ENCODE measurements at regions not wholly inside any gene's neighbourhood (a gene's known extent, or its start where the extent isn't known, plus 50 kb on each side); places are given as distances from the start of the nearest gene placed in this dataset.
A peak's percentile ranks its signal among the peaks of the same experiment; 100 is the strongest.

DNA sequence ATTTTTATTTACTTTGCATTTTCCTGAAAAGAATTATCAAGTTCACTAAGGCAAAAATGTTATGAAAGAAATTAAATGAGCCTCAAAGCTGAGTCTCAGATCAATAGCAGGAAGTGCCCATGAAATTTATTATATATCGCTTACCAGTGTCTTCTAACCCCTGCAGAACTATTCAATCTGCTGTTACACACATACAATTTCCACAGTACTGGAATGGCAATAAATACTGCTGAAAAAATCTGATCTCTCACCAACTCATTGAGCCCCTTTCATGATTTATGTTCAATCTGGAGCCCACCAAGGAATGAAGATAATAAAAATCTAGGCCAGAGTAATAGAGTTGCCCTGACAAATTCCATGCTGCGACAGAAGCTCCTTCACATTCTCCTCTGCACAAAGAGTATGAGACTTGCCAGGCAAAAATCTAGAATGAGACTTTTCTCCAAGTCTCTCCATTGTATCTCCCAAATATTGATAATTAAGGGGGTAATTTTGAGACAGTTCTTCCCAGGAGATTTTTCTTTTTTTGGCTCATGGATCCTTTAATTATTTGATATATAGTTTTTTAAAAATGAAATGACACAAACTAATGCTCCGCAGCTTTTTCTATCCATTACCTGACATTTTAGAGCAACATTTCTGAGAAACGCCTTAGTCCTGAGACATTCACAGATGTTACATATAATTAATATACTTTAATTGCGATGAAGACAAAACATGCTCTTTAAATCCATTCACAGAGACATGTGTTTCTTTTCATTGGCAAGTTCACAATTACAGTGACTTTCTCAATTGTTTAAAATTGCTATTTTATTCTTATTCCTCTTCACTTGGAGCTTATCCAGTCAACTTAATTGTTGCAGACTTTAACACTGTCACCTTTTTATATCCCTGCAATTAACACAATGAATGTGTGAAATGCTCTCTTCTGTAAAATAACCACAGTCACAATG lies 1020.4 kb downstream of the CBLN2 start:
- no peak for DNase-seq (ENCODE audit: low read depth)

DNA sequence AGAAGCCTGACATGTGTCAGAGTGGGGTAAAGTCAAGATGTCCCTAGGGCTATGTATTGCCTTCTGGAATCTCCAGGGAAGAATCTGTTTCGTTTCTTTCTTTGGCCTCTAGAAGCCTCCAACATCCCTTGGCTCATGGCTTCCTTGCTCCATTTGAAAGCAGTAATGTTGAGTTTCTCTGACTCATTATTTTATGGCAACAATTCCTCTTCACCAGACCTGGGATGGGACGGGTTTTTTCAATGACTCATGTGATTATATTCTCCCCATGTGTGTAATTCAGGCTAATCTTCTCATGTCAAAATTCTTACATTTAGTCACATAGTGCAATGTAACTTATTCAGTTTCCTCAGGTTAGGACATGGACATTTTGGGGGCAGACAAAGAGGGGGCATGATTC lies 1038.6 kb downstream of the CBLN2 start:
- DNase-seq (ENCODE audit: low read depth): no peak

DNA sequence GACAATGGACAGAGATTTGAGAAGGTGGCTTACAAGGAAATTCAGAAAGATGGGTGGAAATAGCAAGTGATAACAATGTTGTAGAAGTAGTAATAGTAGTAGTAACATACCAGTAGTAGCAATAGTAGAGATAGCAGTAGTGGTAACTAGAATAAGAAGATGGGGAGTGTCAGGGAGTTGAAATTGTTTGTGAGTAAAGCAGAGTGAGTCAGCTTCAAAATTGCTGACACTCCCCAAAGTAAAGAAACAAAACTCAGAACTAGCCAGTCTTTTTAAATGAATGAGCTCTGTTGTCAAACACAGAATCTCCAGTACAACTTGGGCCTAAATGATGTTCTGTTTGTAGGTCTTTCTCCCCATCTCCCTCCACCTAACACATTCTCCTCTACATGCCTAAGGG lies 1040.9 kb downstream of the CBLN2 start:
- DNase-seq (ENCODE audit: low read depth): no peak

DNA sequence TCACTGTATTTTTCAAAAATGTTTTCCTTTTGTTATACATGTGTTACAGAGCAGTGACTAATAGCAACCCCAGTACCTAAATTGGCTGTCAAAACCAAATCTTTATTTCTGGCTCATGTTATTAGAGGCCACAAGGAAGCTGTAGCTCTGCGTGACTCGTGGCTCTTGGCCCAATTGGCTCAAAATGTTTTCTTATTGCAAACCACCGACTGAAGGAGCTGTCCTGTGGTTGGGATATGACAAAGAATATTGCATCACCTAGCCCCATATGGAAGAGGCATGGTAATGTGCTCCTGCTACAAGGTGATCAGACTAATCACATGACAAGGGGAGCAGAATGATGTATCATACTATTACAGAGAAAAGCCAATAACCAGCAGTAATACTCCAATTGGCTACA lies 1058.5 kb downstream of the CBLN2 start:
- DNase-seq (ENCODE audit: low read depth): peak; percentile 58

DNA sequence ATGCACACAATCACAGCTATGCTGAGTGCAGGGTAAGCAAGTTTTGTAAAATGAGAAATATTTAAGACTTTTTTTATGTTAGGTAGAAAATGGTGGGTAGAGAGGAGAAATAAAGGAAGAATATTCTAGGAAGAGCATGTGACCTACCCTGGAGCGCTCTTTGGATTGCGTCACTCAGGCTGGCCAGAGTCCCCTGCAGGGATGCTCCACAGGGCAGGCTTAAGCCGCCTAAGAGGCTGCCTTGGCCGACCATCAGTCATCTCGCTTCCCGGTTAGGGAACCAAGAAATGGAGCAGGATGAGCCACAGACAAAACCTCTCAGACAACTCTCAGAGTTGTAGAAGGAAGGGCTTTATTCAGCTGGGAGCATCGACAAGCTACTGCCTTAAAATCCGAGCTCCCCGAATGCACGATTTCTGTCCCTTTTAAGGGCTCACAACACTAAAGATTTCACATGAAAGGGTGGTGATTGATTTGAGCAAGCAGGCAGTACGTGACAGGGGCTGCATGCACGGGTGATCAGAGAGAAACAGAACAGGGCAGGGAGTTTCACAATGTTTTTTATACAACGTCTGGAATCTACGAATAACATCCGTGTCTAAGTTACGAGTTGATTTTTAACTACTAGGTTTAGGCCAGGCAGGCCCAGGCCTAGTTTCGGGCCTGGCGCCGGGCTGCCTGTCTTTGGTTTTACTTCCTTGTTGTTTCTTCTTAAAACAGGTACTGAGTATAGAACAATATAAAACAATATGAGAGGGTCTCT lies 1072.0 kb downstream of the CBLN2 start:
- peak; percentile 87 for DNase-seq (ENCODE audit: low read depth)

DNA sequence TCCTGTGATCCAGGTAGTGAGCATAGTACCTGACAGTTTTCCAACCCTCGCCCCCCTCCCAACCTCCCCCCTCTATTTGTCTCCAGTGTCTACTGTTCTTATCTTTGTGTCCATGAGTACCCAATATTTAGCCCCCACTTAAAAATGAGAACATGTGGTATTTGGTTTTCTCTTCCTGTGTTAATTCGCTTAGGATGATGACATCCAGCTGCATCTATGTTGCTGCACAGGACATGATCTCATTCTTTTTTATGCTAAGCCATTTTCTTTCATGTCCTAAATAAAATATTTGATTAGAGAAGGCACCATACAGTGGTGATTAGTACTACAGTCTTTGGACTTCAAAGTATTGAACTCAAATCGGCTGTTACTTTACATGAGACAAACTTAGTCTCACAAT lies 1087.9 kb downstream of the CBLN2 start:
- DNase-seq (ENCODE audit: low read depth): no peak

DNA sequence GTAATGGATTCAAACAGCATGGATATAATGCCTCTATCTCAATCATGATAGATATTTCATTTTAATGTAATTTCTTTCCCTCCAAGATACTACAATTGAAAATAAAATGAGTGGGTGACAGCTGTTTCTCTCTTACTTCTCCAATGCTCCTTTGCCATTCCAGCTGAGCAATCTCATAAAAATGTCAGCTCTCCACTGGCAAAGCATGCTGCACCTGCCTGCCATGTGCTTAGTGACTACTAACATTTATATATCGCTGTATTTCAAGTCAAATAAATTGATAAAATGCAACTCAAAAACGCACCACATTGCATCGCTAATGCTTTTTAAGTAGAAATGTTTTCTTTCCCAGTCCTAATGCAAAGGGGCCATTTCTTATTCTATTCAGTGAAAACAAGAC lies 1093.9 kb downstream of the CBLN2 start:
- DNase-seq (ENCODE audit: low read depth): no peak

DNA sequence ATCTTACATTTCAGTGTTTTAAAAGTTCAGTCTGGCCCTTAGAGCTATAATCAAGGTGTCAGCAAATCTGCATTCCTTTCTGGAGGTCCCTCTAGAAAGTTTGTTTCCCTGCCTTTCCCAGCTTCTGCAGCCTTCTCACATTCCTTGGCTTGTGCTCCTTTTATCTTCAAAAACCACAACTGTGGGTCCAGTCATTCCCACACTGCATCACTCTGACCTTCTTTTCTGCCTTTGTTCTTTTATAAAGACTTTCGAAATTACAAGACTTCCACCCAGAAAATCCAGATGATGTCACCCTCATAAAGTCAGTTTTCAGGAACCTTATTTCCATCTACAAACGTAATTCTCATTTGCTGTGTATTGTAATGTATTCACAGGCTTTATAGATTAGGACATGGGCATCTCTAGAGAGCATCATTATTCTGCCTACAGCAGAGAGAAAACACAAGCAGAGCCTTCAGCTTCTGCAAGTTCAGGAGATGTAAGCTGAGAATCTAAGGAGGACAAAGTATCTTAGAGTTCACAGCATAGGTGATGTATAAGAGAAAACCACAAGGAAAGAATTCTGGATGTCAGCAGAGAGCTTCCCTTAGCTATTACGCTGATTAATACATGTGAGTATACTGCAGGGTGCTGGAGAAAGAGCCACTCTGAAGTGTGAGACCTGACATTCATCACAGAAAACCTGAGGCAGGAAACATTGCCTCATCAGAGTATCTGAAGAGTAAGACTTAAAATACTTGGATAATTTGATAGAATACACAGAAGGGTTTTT lies 1100.2 kb downstream of the CBLN2 start:
- peak; percentile 74 for DNase-seq (ENCODE audit: low read depth)

DNA sequence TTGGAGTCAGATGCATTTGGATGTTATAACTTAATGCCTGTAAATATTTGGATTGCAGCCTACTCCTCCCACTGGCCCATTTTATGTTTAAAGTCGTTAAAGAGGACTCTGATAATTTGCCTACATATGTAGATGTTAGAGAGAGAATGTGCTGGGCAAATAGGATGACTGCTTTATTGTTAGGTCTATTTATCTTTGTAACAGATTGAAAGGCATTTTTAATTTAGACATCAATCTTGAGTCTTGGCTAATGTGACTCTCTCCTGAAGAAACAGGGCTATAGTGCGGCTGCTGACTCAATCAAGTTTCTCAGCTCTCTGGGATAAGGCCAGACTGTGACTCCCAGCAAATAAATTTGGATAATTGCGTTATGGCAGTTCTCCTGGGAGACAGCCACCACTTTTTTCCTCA lies 1101.4 kb downstream of the CBLN2 start:
- DNase-seq (ENCODE audit: low read depth): peak; percentile 34

DNA sequence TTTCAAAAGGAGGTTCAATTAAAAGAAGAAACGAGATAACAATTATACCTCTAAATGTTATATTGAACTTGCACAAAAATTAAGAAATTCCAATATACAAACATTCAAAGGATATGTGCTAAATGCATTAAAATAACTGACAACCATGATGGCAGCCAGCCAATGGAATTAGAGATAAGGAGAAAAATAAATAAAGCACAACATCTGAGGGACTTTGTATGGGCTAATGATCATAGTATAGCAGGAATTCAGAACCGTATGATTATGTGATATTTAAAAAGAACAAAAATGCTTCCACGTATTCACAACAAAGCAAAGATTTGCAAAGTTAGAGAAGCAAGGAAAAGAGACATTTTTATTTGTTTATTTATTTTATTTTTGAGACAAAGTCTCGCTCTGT lies 1103.0 kb downstream of the CBLN2 start:
- DNase-seq (ENCODE audit: low read depth): no peak

DNA sequence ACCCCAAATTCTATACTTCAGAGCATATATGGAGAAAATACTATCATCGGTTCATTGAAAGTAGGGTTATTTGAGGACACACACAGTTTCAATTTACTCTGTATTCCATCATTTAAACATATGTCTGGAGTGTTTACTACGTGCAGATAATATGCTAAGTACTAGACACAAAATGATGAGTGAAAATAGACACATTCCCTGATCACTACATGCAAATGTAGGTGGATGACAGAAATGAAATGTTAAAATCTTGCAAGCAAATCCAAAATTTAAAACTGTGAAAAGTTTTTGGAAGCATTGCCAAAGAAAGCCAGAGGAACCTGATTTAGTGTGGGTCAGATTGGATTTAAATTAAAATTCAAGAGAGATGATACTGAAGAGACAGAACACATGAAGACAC lies 1106.6 kb downstream of the CBLN2 start:
- DNase-seq (ENCODE audit: low read depth): no peak

DNA sequence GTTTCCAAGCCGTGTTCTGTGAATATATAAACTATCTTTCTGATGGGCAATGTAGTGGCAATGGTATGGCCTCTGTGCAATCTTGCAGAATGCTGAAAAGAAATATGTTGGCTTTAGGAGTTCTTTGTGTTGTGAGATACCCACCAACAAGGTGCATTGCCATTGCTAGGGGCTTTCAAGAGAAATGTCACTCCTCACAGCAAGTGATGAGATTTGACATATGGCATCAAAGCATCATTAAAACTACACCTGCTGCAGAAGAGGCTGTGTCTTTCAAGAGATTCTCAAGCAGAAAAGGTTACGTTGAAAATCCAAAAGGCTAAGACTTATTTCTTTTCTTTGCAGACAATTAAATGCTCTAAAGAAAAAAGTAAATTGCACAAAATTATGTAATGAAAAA lies 1110.8 kb downstream of the CBLN2 start:
- no peak for DNase-seq (ENCODE audit: low read depth)

DNA sequence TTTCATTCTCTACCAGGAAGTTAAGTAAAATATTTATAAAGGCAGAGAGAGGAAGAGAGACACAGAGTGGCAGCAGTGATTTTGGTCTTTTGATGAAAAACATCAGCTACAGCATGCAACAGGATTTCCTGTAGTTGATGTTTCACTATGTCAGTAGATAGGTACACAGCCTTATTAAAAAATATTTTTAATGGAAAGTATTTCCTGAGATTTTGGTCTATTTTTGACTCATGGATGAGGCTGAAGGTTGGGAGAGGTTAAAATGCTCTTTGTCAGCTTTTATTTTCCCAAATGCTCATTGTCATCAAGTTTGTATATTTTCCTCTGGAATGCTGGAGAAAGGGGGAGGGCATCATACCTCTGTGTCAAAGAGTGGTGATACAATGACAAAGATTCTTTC lies 1112.5 kb downstream of the CBLN2 start:
- no peak for DNase-seq (ENCODE audit: low read depth)

DNA sequence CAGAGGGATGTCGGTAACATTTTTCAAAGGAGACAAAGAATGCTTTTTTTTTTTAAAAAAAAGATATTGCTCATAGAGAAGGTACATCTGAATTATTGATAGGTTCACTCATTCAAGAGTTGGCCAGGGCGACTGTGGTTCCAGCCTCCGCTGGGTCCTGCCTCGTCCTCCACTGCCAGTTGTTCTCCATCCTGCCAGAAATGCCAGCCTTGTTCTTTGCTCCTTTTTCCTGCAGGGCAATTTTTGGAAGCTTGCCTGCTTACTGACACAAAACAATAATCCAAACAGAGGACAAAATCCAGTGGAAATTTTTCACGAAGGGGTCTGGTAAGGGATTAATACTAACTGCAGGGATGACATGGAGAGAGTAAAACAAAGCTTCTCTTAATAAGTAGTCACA lies 1113.0 kb downstream of the CBLN2 start:
- no peak for DNase-seq (ENCODE audit: low read depth)

DNA sequence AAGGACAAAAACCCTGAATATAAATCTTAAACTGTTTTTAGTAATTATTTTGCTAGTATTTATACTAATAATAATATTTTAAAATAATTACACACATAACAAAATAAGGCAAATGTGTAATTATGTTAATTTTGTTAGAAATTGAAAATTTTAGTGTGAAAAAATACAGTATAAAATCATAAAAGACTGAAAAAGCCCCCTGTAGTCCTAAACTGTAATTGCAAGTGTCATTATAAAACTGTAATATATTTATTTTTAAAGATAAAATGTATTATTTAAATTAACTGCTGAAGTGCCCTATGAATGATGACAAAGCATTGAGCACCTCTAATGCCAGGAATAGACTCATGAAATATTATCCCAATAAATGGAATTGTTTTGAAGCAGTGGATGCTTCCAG lies 1117.7 kb downstream of the CBLN2 start:
- DNase-seq (ENCODE audit: low read depth): no peak

DNA sequence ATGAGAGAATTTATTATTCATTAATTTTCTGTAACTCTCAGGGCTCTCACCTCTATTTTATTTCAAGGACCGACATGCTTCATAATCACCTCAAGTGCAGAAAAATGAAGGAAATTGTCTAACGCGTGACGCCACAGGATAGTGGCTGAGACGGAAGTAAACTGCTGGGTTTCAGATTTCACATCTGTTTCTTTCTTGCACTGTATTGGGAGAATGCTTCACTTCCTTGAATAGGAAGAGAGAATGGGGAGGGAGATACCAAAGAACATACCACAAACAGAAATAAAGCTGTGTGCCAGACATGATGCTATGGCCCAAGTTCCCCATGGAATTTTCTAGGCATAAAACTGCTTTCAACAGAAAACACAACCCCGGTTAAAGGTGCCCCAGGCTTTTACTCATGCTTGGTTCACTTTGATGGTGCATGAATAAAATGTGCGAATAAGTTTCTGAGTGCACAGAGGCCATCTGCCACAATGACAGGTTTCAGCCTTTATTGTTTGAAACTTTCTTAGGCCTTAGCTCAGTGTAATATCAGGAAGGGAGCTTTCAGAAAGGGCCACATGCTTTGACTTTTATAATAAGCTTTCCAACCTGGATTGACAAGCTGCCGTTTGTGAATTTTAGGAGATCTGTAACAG lies 1116.4 kb downstream of the SOCS6 start:
- DNase-seq (ENCODE audit: low read depth): no peak

DNA sequence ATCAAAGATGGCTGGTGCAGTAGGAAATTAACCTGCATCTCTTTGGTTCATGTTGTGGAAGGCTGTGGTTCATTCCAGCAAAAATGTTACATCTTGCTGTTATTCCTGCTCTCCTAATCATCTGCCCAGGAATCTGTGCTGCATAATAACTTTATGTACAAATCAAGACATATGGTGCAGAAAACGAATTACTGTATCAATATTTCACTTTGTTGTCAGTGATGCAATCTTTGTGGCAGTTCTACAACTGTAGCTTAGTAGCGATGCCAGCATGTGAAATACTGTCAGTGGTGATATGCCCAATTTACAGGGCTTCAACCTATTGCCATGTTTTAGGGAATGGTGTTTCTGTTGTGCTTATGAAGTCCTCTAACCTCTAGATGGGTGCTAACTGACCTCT lies 1114.7 kb downstream of the SOCS6 start:
- DNase-seq (ENCODE audit: low read depth): no peak

DNA sequence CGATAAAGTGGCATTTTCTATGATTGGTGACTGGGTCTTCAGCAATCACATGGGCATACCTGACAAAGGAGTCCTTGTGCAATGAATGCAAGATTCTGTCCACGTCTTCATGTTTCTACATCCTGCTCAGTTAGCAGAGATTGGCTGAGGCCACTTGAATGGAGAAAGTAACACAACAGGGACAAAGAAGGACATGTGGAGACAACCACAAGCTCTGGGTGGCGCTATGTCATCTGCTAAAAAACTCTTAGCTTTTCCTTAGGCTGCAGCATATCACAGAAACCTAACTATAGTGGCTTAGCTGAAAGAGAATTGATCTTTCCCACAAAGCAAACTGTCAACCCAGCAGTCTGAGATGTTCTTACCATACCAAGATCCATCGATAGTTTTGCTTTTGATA lies 1109.7 kb downstream of the SOCS6 start:
- DNase-seq (ENCODE audit: low read depth): peak; percentile 36

DNA sequence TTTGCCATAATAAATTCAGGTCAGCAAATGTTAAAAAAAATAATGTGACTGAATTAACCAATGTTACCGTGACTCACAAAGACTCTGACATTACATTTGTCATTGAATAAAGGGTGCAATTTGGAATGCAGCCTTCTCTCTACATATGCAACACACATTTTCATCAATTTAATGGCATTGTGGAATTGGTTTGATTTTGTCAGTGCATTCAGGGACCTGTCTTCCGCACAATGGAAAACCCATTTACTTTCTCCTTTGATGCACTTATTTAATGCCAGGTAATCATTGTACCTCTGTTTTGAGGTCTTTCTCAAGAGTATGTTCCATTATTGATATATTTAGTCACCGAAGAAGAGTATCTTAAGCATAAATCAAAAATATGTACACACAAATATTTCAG lies 1099.3 kb downstream of the SOCS6 start:
- DNase-seq (ENCODE audit: low read depth): no peak

DNA sequence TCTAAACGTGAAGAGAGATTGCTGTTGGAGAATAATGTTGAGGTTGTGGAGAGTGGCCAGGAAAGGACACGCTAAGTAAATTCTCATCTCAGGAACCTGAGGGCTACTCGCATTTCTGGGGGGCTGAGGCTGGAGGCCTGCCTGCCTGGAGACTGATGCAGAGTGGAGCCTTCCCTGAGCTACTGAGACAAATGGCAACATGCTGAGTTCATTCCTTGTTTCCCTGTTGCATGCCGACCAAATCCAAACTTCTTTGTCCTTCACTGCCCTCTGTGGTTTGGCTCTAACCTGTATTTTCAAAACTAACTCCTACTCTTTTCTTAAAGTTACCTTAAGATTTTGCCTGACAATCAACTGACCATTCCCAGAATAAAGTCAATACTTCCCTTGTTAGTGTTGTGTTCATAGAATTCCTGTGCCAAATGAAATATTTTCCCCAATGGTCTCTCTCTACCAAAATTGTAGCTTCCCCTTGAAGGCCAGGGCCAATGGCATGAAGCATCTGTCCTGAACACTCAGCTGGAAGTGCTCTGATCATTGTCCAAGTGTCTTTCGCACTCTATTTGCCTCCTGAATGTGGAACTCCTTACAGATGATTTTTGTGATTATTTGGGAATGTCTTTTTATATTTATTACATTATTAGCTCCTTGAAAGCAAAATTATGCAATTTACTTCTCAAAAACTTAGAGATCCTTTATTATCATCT lies 1085.6 kb downstream of the SOCS6 start:
- no peak for DNase-seq (ENCODE audit: low read depth)

DNA sequence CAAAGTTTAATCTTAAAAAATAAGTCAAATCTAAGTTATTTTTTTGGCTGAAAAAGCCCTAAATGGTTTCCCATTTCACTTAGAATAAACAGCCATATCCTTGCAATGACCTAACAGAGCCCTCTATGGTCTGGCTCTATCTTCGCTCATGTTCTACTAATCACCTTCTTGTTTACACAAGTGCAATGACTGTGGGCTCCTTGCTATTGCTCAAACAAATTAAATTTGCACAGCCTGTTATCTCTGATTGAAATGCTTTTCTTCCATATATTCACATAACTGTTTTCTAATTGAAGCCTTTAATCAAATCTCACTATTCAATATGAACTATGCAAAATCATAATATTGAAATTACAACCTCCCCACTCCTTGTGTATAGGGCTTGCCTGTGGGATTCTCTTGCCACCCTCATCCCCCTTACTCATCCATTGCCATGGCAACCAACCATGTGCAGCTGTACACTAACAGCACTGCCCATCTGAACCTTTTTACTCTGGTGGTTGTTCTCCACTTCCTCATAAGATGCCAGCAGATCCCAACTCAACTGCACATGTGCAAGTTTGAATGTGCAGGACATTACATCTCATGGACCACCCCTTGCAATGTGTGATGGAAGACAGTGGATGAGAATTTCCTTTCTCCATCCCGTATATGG lies 1083.2 kb downstream of the SOCS6 start:
- no peak for DNase-seq (ENCODE audit: low read depth)
